Osteoblast (primary cell): ENCODE measurements at regions not wholly inside any gene's neighbourhood (a gene's known extent, or its start where the extent isn't known, plus 50 kb on each side); places are given as distances from the start of the nearest gene placed in this dataset.
"Not testable (repeated sequence)": the region's sequence is repeated elsewhere in the genome, so short reads cannot be mapped to it uniquely, and the experiment has no call there.

Experiments
- DNase-seq: peaks from one replicate; pipeline ENCODE4 v3.0.0; 2011; ENCODE audit warnings: low spot score, mixed read lengths; ENCODE audit not compliant: insufficient read length; ENCODE audit errors: missing footprints
- H2AFZ ChIP-seq: 2 replicates; pipeline ENCODE4 v1.6.0; 2011; ENCODE audit warnings: mild to moderate bottlenecking, low read length
- H3K27ac ChIP-seq: 2 replicates; pipeline ENCODE4 v1.5.1; 2011; ENCODE audit warnings: mild to moderate bottlenecking, low read depth, low read length, moderate library complexity
- H3K27me3 ChIP-seq: 2 replicates; pipeline ENCODE4 v1.6.0; 2012; ENCODE audit warnings: mild to moderate bottlenecking, control low read depth, inconsistent platforms, low read length, moderate library complexity; ENCODE audit not compliant: insufficient read depth
- H3K36me3 ChIP-seq: 2 replicates; pipeline ENCODE4 v1.5.1; 2011; ENCODE audit warnings: mild to moderate bottlenecking, low read length, control low read depth, moderate library complexity; ENCODE audit not compliant: insufficient read depth
- H3K4me1 ChIP-seq: 2 replicates; pipeline ENCODE4 v1.5.1; 2011; ENCODE audit warnings: mild to moderate bottlenecking, low read length, control low read depth, moderate library complexity; ENCODE audit not compliant: insufficient read depth
- H3K4me2 ChIP-seq: 2 replicates; pipeline ENCODE4 v1.6.0; 2011; ENCODE audit warnings: mild to moderate bottlenecking, low read length; ENCODE audit not compliant: insufficient read depth
- H3K4me3 ChIP-seq: fragments of 200-600 bp; sonication (generic); 3 replicates; pipeline ENCODE4 v1.5.1; 2012; ENCODE audit warnings: mild to moderate bottlenecking, low read length, inconsistent platforms; ENCODE audit not compliant: insufficient read depth
- H3K79me2 ChIP-seq: 2 replicates; pipeline ENCODE4 v1.6.0; 2012; ENCODE audit warnings: mild to moderate bottlenecking, low read length, control low read depth, inconsistent platforms; ENCODE audit not compliant: insufficient read depth
- H3K9me3 ChIP-seq: 2 replicates; pipeline ENCODE4 v1.5.1; 2011; ENCODE audit warnings: low read depth, low read length, control low read depth
- H4K20me1 ChIP-seq: 2 replicates; pipeline ENCODE4 v1.6.0; 2012; ENCODE audit warnings: mild to moderate bottlenecking, low read length, control low read depth; ENCODE audit not compliant: insufficient read depth
- TF ChIP-seq, protein P1 (sequence below): IDR thresholded peaks from 2 replicates; pipeline ENCODE4 v1.5.1; 2011; ENCODE audit warnings: mild to moderate bottlenecking, low read depth, low read length, moderate library complexity; ENCODE audit errors: extremely low read depth

- Histone ChIP-seq H3K79me2 (no peaks in the 10 kb centered on the region), H2AFZ (no peak overlapping the region), H4K20me1 (no peaks in the 10 kb centered on the region), H3K4me1 (no peaks in the 10 kb centered on the region), H3K36me3 (no peaks in the 10 kb centered on the region), H3K4me3 (no peak overlapping the region), H3K9me3 (no peaks in the 10 kb centered on the region), H3K4me2 (no peak overlapping the region), H3K27me3 (no peaks in the 10 kb centered on the region), H3K27ac (no peak overlapping the region)
- no peak for DNase-seq
- TF ChIP-seq, protein P1, sequence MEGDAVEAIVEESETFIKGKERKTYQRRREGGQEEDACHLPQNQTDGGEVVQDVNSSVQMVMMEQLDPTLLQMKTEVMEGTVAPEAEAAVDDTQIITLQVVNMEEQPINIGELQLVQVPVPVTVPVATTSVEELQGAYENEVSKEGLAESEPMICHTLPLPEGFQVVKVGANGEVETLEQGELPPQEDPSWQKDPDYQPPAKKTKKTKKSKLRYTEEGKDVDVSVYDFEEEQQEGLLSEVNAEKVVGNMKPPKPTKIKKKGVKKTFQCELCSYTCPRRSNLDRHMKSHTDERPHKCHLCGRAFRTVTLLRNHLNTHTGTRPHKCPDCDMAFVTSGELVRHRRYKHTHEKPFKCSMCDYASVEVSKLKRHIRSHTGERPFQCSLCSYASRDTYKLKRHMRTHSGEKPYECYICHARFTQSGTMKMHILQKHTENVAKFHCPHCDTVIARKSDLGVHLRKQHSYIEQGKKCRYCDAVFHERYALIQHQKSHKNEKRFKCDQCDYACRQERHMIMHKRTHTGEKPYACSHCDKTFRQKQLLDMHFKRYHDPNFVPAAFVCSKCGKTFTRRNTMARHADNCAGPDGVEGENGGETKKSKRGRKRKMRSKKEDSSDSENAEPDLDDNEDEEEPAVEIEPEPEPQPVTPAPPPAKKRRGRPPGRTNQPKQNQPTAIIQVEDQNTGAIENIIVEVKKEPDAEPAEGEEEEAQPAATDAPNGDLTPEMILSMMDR: no peak
Observed at GRCh38 chr7:51551070-51551469, 234.5 kb upstream of the COBL start.

DNA sequence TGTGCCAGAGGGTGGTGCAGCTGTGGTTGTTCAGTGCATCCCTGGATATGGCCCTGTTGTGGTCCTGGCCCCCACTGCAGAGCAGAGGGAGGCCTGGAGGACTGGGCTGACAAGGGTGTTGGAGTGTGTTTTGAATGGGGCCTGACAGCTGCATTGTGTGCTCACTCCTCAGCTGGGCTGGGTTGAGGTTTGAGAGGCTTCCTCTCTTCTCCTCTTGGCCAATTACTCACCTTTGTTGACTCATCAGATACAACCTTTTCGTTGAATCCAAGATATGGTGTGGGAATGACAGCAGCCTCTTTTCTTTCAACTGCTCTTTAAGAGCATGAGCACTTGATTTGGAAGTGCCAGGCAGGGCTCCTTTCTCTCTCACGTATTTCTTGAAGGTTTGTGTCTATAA is 228.5 kb upstream of the COBL start:
- DNase-seq: no peak
- Histone ChIP-seq H3K4me2 (no peak overlapping the region), H3K4me3 (no peak overlapping the region), H3K27me3 (no peaks in the 10 kb centered on the region), H3K27ac (no peak overlapping the region), H3K4me1 (no peaks in the 10 kb centered on the region), H3K9me3 (peaks cover 6% of the 10 kb centered on the region), H2AFZ (no peak overlapping the region), H3K79me2 (no peaks in the 10 kb centered on the region), H3K36me3 (no peaks in the 10 kb centered on the region), H4K20me1 (no peaks in the 10 kb centered on the region)
- TF ChIP-seq, protein P1: no peak

DNA sequence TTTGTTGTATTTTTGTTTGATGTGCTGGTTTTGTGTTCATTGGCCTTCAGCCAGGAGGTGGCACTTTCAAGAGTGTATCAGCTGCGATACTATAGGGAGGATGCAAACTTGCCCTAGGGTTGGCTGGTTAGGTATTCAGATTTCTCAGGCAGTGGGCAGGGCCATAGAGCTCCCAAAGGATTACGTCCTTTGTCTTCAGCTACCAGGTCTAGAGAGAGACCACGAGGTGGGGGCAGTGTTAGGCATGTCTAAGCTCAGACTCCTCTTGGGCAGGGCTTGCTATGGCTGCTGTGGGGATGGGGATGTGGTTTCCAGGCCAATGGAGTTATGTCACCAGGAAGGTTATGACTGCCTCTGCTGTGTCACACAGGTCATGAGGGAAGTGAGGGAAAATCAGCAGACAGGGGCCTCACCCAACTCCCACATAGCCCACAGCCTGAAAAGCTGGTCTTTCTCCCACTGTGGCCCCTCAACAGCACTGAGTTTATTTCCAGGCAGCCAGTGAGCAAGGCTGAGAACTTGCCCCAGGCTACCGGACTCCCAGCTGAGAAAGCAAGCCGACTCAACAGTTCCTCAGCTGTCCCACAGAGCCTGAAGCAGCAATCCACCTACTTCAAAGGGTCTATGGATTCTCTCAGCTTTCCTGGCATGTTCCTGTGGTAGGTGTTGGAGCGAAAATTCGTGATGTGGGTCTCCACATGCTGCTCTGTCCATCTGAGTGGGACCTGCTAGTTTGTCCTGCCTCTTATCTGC is 227.4 kb upstream of the COBL start:
- peaks cover 6% of the 10 kb centered on the region for H3K9me3 ChIP-seq
- H3K4me2 ChIP-seq: no peak overlapping the region
- no peak overlapping the region for H3K27ac ChIP-seq
- H3K79me2 ChIP-seq: no peaks in the 10 kb centered on the region
- no peak for DNase-seq
- H3K4me1 ChIP-seq: no peaks in the 10 kb centered on the region
- H3K27me3 ChIP-seq: no peaks in the 10 kb centered on the region
- no peak overlapping the region for H3K4me3 ChIP-seq
- H2AFZ ChIP-seq: no peak overlapping the region
- TF ChIP-seq, protein P1: no peak
- H4K20me1 ChIP-seq: no peaks in the 10 kb centered on the region
- no peaks in the 10 kb centered on the region for H3K36me3 ChIP-seq

GRCh38 chr7:51540906-51541305 is 224.3 kb upstream of the COBL start:
- not testable (repeated sequence) for H3K4me3 ChIP-seq, H3K27ac ChIP-seq, H3K4me2 ChIP-seq, H4K20me1 ChIP-seq, DNase-seq, H2AFZ ChIP-seq, H3K36me3 ChIP-seq, H3K27me3 ChIP-seq, H3K4me1 ChIP-seq, H3K9me3 ChIP-seq, H3K79me2 ChIP-seq
